ENCODE measurements at regions not wholly inside any gene's neighbourhood (a gene's known extent, or its start where the extent isn't known, plus 50 kb on each side); places are given as distances from the start of the nearest gene placed in this dataset.

DNA sequence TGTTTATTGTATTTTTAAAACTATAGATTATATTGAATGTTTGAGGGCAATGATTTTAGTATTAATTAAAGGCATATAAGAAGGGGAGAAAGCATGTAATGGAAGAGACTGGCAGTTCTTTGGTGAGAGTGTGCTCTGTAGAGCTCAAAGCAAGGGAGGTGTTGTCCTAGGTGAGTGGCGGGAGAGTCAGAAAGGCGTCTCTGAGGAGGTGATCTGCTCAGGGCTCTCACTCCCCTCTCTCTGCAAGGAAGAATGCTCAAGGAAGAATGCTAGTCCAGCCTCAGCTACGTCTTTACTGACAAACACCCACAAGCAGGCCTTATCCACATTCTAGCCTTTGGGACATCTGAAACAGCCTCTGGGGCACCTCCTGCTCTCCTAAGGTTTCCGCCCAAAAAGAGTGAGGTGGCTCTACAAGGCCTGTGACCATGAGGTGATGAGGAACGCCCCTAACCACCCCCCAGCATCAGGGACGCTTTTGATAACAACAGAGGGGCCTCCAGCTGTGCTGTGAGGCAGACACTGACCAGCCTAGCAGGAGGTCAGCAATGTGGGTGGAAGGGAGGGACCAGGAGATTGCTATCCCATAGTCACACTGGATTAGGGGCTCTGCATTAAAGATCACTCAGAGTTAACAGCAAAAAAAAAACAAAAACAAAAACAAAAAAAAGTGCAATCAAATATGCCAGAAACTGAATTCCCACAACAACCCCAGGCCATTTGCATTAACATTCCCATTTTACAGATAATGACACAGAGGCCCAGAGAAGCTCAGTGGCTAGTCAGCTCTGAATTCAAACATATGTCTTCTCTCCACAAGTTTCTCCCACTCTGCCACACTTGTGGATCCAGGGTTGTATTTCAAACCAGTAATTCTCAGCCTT lies 202.2 kb upstream of the CTNNB1 start:
- in situ Hi-C loops (cut with HindIII; ENCODE audit: low pct_unique_long_range_greater_than_20kb, low sequenced_read_pairs): no loop called here
- no peak for DNase-seq (ENCODE audit: low read depth, low spot score)

- DNase-seq (ENCODE audit: low read depth, low spot score): no peak
Measured at GRCh38 chr3:40997711-40998519, 201.4 kb upstream of the CTNNB1 start.

DNA sequence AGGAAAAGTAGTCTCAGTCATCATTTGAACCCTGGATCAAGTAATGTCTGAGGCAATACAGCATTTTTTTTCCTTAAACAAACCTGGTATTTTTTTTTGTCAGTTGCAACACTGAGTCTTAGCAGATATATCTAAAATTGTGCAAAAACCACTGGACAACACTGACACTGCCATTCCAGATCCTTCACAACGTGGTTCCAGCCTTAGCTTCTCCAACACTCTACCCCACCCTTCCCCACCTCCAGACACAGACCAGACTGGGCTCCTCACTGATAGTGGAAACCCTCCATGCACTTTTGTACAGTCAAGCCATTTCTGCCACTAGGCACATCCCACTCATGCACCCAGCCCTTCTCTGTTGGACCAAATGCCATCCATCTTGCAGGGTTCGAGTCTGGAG lies 199.6 kb upstream of the CTNNB1 start:
- in situ Hi-C loops (cut with HindIII; ENCODE audit: low pct_unique_long_range_greater_than_20kb, low sequenced_read_pairs): no loop called here
- no peak for DNase-seq (ENCODE audit: low read depth, low spot score)

More at GRCh38 chr3:40997711-40998519, 201.4 kb upstream of the CTNNB1 start:
- in situ Hi-C loops (cut with HindIII; ENCODE audit: low pct_unique_long_range_greater_than_20kb, low sequenced_read_pairs): no loop called here

DNA sequence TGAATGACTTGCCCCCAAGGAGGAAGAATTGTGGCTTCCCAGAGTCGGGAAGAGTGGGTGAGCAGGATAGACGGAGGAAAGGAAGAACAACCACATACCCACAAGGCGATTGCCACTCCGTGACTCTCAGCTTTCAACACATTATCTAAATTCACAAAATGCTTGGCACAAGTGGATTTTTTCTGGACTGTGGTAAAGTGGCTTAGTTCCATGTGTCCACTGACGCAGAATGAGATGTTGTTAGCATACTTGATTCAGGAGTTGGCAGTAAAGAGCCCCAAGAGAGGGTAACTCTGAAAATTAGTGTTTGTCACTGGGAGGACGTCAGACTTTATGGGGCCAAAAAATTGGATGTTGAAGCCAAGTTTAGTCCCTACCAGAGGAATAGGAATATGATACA lies 198.8 kb upstream of the CTNNB1 start:
- DNase-seq (ENCODE audit: low read depth, low spot score): no peak
- in situ Hi-C loops (cut with HindIII; ENCODE audit: low pct_unique_long_range_greater_than_20kb, low sequenced_read_pairs): no loop called here

GRCh38 chr3:41001556-41001955 lies 197.7 kb upstream of the CTNNB1 start:
- DNase-seq (ENCODE audit: low read depth, low spot score): no peak
- in situ Hi-C loops (cut with HindIII; ENCODE audit: low pct_unique_long_range_greater_than_20kb, low sequenced_read_pairs): no loop called here

- no peak for DNase-seq (ENCODE audit: low read depth, low spot score)
- in situ Hi-C loops (cut with HindIII; ENCODE audit: low pct_unique_long_range_greater_than_20kb, low sequenced_read_pairs): no loop called here
Measured at GRCh38 chr3:41002104-41002503, 197.2 kb upstream of the CTNNB1 start.

DNA sequence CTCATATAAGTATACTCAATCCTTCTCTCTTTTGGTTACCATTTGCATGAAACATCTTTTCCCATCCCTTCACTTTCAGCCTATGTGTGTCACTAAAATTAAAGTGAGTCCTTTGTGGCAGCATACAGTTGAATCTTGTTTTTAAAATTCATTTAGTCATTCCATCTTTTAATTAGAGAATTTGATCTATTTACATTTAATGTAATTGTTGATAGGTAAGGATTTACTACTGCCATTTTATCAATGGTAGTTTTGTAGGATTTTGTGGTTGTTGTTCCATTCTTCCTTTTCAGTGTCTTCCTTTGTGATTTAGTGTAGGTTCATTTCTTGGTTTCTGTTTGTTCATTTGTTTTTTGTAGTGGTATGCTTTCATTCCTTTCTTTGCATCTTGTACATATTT lies 191.9 kb upstream of the CTNNB1 start:
- no peak for DNase-seq (ENCODE audit: low read depth, low spot score)
- in situ Hi-C loops (cut with HindIII; ENCODE audit: low pct_unique_long_range_greater_than_20kb, low sequenced_read_pairs): no loop called here

GRCh38 chr3:41011854-41012253 lies 187.5 kb upstream of the CTNNB1 start:
- in situ Hi-C loops (cut with HindIII; ENCODE audit: low pct_unique_long_range_greater_than_20kb, low sequenced_read_pairs): no loop called here
- DNase-seq (ENCODE audit: low read depth, low spot score): no peak

DNA sequence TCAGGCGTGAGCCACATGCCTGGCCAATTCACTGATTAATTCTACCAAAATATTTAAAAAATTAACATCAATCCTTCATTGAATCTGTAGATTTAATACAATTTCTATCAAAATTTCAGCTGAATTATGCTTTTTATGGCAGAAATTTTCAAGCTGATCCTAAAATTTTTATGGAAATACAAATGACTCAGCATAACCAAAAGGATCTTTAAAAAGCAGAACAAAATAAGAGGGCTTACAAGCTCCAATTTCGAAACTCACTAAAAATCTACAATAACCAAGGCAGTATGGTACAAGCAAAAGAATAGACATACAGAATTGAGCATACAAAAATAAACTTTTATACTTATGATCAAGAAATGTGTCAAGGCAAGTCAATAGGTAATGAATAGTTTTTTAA lies 180.4 kb upstream of the CTNNB1 start:
- in situ Hi-C loops (cut with HindIII; ENCODE audit: low pct_unique_long_range_greater_than_20kb, low sequenced_read_pairs): no loop called here
- no peak for DNase-seq (ENCODE audit: low read depth, low spot score)

- DNase-seq (ENCODE audit: low read depth, low spot score): peak; percentile 88
- in situ Hi-C loops (cut with HindIII; ENCODE audit: low pct_unique_long_range_greater_than_20kb, low sequenced_read_pairs): no loop called here
Measured at GRCh38 chr3:41024031-41024836, 175.1 kb upstream of the CTNNB1 start.

GRCh38 chr3:41026394-41027177 lies 172.7 kb upstream of the CTNNB1 start:
- DNase-seq (ENCODE audit: low read depth, low spot score): peak; percentile 99
- in situ Hi-C loops (cut with HindIII; ENCODE audit: low pct_unique_long_range_greater_than_20kb, low sequenced_read_pairs): no loop called here

GRCh38 chr3:41029356-41029755 lies 169.9 kb upstream of the CTNNB1 start:
- no peak for DNase-seq (ENCODE audit: low read depth, low spot score)
- in situ Hi-C loops (cut with HindIII; ENCODE audit: low pct_unique_long_range_greater_than_20kb, low sequenced_read_pairs): no loop called here

DNA sequence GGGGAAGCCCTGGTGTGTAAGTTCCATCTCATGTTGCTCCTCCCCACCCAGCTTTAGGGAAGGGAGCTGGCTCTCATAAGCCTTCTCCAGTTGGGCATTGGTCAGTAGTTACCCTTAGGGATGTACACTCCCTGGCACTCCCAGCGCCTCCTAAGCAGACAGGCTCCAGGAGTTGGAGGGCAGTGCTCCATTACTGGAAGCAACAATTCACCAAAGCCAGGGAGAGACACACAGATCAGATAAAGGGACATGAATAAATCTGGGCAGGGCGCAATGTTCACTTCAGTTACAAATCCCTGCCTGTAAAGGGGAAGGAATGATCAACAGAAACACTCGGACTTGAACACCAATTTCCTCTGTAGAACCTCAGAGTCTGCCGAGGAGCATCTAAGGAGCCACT lies 169.1 kb upstream of the CTNNB1 start:
- no peak for DNase-seq (ENCODE audit: low read depth, low spot score)
- in situ Hi-C loops (cut with HindIII; ENCODE audit: low pct_unique_long_range_greater_than_20kb, low sequenced_read_pairs): no loop called here

DNA sequence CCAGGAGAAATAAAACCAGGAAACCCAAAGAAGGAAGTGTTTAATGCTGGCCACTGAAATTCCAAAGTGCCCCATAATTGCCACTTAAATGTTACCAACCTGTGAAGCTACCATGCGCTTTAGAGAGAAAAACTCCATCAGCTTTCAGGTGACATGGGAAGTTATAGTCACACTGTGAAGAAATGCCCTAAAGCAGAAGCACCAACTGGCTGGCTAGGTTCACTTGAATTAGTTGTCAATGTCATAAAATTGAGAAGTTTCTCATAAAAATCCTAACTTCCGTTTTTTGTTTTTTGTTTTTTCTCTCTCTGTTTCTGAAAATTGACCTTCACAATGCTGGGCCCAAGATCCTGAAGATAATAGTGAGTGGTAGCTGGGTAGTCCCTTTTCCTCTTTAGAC lies 167.9 kb upstream of the CTNNB1 start:
- in situ Hi-C loops (cut with HindIII; ENCODE audit: low pct_unique_long_range_greater_than_20kb, low sequenced_read_pairs): no loop called here
- no peak for DNase-seq (ENCODE audit: low read depth, low spot score)

DNA sequence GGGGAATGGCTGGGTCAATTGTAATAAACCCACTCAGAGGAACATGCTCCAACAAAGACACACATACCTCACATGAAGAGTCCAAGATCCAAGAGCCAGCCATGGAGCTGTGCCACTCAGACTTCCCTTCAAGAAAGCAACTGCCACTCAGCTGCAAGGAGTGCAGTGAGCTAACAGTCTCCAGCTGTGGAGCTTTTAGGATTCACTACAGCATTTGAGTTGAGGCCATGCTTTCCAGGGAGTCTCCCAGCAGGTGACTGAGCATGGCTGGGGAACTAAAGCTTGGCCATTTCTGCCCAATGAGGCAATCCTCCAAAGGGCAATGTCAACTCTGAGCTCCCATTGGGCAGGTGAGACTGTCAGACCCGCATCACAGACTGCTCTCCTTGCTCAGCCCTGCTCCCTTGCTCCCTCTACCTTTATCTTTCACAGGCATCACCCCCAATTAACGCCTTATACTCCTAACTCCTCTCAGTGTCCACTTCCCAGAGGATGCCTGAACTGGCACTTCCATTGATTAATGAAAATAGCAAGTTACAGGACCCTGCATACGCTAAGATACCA lies 165.3 kb upstream of the CTNNB1 start:
- in situ Hi-C loops (cut with HindIII; ENCODE audit: low pct_unique_long_range_greater_than_20kb, low sequenced_read_pairs): no loop called here
- no peak for DNase-seq (ENCODE audit: low read depth, low spot score)

DNA sequence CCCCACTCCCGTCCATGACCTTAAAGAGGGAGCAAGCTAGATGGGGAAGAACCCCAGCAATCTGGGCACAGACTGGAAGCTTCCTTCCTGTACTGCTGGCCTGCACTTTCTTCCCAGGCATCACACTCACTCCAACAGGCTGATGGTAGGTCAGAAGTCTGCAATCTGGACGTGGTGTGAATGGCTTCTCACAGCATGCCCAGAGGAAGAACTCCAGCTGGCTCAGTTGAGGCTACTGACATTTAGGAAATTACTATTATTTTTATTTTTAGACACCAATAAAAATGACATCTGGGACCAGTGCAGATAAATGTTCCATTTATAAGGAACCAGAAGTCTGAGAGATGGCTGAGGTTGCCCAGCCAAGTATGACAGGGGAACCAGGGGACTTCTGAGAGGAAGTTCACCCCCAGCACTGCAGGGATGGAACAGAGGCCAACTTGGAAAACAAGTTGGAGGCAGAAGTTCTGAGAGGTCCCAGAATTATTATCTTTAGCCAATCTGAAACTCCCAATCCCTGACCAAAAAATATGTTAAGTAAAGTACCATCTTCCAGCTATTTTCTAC lies 163.8 kb upstream of the CTNNB1 start:
- in situ Hi-C loops (cut with HindIII; ENCODE audit: low pct_unique_long_range_greater_than_20kb, low sequenced_read_pairs): no loop called here

More for the DNA sequence above, 163.8 kb upstream of the CTNNB1 start:
- DNase-seq (ENCODE audit: low read depth, low spot score): no peak
